HG02763 (cell line): ENCODE measurements at regions not wholly inside any gene's neighbourhood (a gene's known extent, or its start where the extent isn't known, plus 50 kb on each side); places are given as distances from the start of the nearest gene placed in this dataset.
"Not testable (repeated sequence)": the region's sequence is repeated elsewhere in the genome, so short reads cannot be mapped to it uniquely, and the experiment has no call there.

Experiments used
- ATAC-seq: cut with Tn5 transposase; IDR thresholded peaks from one replicate; pipeline ENCODE4 v1.9.1; 2021; ENCODE audit warnings: mild to moderate bottlenecking, moderate library complexity; ENCODE audit not compliant: unreplicated experiment

- not testable (repeated sequence) for ATAC-seq
Observed at GRCh38 chr7:110514975-110515551, 575.9 kb upstream of the LRRN3 start.

- no peak for ATAC-seq
Observed at GRCh38 chr7:110519851-110520250, 571.1 kb upstream of the LRRN3 start.

GRCh38 chr7:110521357-110521911, 569.5 kb upstream of the LRRN3 start:
- ATAC-seq, result no peak

GRCh38 chr7:110522061-110522760, 568.7 kb upstream of the LRRN3 start:
- ATAC-seq, result no peak

- no peak for ATAC-seq
Observed at GRCh38 chr7:110522761-110523200, 568.1 kb upstream of the LRRN3 start.

- ATAC-seq, result no peak
Observed at GRCh38 chr7:110529175-110529574, 561.8 kb upstream of the LRRN3 start.

- ATAC-seq, result no peak
Observed at GRCh38 chr7:110531186-110531585, 559.7 kb upstream of the LRRN3 start.

- ATAC-seq, result no peak
Observed at GRCh38 chr7:110534241-110534931, 556.5 kb upstream of the LRRN3 start.

- no peak for ATAC-seq
Observed at GRCh38 chr7:110539216-110539615, 551.7 kb upstream of the LRRN3 start.

GRCh38 chr7:110541962-110542361, 549.0 kb upstream of the LRRN3 start:
- no peak for ATAC-seq

GRCh38 chr7:110544194-110544593, 546.7 kb upstream of the LRRN3 start:
- ATAC-seq, result no peak

GRCh38 chr7:110548372-110548771, 542.6 kb upstream of the LRRN3 start:
- ATAC-seq, result no peak

GRCh38 chr7:110557136-110557535, 533.8 kb upstream of the LRRN3 start:
- ATAC-seq, result no peak

GRCh38 chr7:110563286-110563685, 527.6 kb upstream of the LRRN3 start:
- not testable (repeated sequence) for ATAC-seq

- ATAC-seq, result no peak
Observed at GRCh38 chr7:110564246-110564645, 526.7 kb upstream of the LRRN3 start.

GRCh38 chr7:110568388-110568787, 522.5 kb upstream of the LRRN3 start:
- no peak for ATAC-seq

GRCh38 chr7:110568932-110569331, 522.0 kb upstream of the LRRN3 start:
- ATAC-seq, result no peak

- ATAC-seq, result no peak
Observed at GRCh38 chr7:110569486-110570205, 521.3 kb upstream of the LRRN3 start.

GRCh38 chr7:110573862-110574528, 516.9 kb upstream of the LRRN3 start:
- no peak for ATAC-seq

- no peak for ATAC-seq
Observed at GRCh38 chr7:110587294-110587693, 503.6 kb upstream of the LRRN3 start.

GRCh38 chr7:110590415-110590814, 500.5 kb upstream of the LRRN3 start:
- no peak for ATAC-seq
